ENCODE measurements at regions not wholly inside any gene's neighbourhood (a gene's known extent, or its start where the extent isn't known, plus 50 kb on each side); places are given as distances from the start of the nearest gene placed in this dataset.

GRCh38 chr6:150316936-150317335 lies 51.9 kb upstream of the IYD start:
- ATAC-seq (ENCODE audit: low read depth) (no peak), DNase-seq (no peak)
- Mint-ChIP-seq H3K27ac (no peak overlapping the region), H3K27me3 (peaks cover 16% of the 10 kb centered on the region), H3K9me3 (no peaks in the 10 kb centered on the region), H3K4me3 (no peak overlapping the region), H3K4me1 (no peaks in the 10 kb centered on the region), H3K36me3 (ENCODE audit: low read depth) (no peaks in the 10 kb centered on the region)
- CTCF ChIA-PET, result no interaction called here
- POLR2A ChIA-PET, result no interaction called here
- no peak for TF ChIP-seq CTCF (IDR thresholded peaks at IDR 0.05)
- intact Hi-C loops (cut with micrococcal nuclease), result no loop called here

Data from activated B cell treated with CpG ODN at 0.5 μM for 24 hours (primary cell).